Bronchial epithelial cell (primary cell): ENCODE measurements at regions not wholly inside any gene's neighbourhood (a gene's known extent, or its start where the extent isn't known, plus 50 kb on each side); places are given as distances from the start of the nearest gene placed in this dataset.
"Not testable (repeated sequence)": the region's sequence is repeated elsewhere in the genome, so short reads cannot be mapped to it uniquely, and the experiment has no call there.

Source experiments
- DNase-seq: peaks from one replicate; pipeline ENCODE4 v3.0.0-alpha.2; 2010; ENCODE audit warnings: low read depth
- FAIRE-seq: peaks from 2 replicates; lab custom pipeline; 2011; peaks lifted over from hg19 to GRCh38; lab: Jason Lieb, UNC
- H3K27me3 ChIP-seq: 2 replicates; pipeline ENCODE4 v1.5.1; 2011; ENCODE audit warnings: low read length; ENCODE audit not compliant: control insufficient read depth, insufficient read depth
- H3K36me3 ChIP-seq: 2 replicates; pipeline ENCODE4 v1.5.1; 2011; ENCODE audit warnings: low read length; ENCODE audit not compliant: control insufficient read depth, insufficient read depth
- H3K4me3 ChIP-seq: 2 replicates; pipeline ENCODE4 v1.5.1; 2011; ENCODE audit warnings: mild to moderate bottlenecking, low read depth, low read length, control low read depth
- CTCF ChIP-seq: IDR thresholded peaks from 2 replicates; pipeline ENCODE4 v1.5.1; 2011; ENCODE audit warnings: mild to moderate bottlenecking, moderate library complexity, low read length, control low read depth, inconsistent platforms; ENCODE audit not compliant: insufficient read depth, severe bottlenecking

- no peak for TF ChIP-seq CTCF
- H3K36me3 ChIP-seq, result no peaks in the 10 kb centered on the region
- no peak for FAIRE-seq
- no peak for DNase-seq
- no peaks in the 10 kb centered on the region for H3K27me3 ChIP-seq
- no peak overlapping the region for H3K4me3 ChIP-seq
Measured at GRCh38 chr10:61586829-61587228, 75.9 kb upstream of the CABCOCO1 start.

GRCh38 chr10:61580608-61581007 is 82.1 kb upstream of the CABCOCO1 start:
- no peak for FAIRE-seq
- no peak for TF ChIP-seq CTCF
- no peaks in the 10 kb centered on the region for H3K36me3 ChIP-seq
- DNase-seq, result no peak
- H3K27me3 ChIP-seq, result no peaks in the 10 kb centered on the region
- no peak overlapping the region for H3K4me3 ChIP-seq

GRCh38 chr10:61570204-61570603 is 92.5 kb upstream of the CABCOCO1 start:
- not testable (repeated sequence) for FAIRE-seq, H3K27me3 ChIP-seq, H3K4me3 ChIP-seq, DNase-seq, H3K36me3 ChIP-seq

GRCh38 chr10:61567729-61568128 is 95.0 kb upstream of the CABCOCO1 start:
- H3K4me3 ChIP-seq, result no peak overlapping the region
- FAIRE-seq, result peak; percentile 23
- no peak for TF ChIP-seq CTCF
- H3K27me3 ChIP-seq, result no peaks in the 10 kb centered on the region
- no peak for DNase-seq
- H3K36me3 ChIP-seq, result no peaks in the 10 kb centered on the region

- peak; percentile 89 for DNase-seq
- H3K36me3 ChIP-seq, result no peaks in the 10 kb centered on the region
- FAIRE-seq, result no peak
- no peak overlapping the region for H3K4me3 ChIP-seq
- H3K27me3 ChIP-seq, result no peaks in the 10 kb centered on the region
- no peak for TF ChIP-seq CTCF
Measured at GRCh38 chr10:61565819-61566560, 96.7 kb upstream of the CABCOCO1 start.

GRCh38 chr10:61564444-61564843 is 98.3 kb upstream of the CABCOCO1 start:
- no peak for DNase-seq
- Histone ChIP-seq H3K27me3 (no peaks in the 10 kb centered on the region), H3K36me3 (no peaks in the 10 kb centered on the region), H3K4me3 (no peak overlapping the region)
- no peak for TF ChIP-seq CTCF
- FAIRE-seq, result no peak
